Fibroblast of skin of left biceps (primary cell): ENCODE measurements at regions not wholly inside any gene's neighbourhood (a gene's known extent, or its start where the extent isn't known, plus 50 kb on each side); places are given as distances from the start of the nearest gene placed in this dataset.
"Not testable (repeated sequence)": the region's sequence is repeated elsewhere in the genome, so short reads cannot be mapped to it uniquely, and the experiment has no call there.

Experiments
- DNase-seq, 2 experiments: peaks; one replicate each; pipeline ENCODE4 v3.0.0-alpha.2; 2013; ENCODE audit warnings: low read depth in 2 of 2

DNA sequence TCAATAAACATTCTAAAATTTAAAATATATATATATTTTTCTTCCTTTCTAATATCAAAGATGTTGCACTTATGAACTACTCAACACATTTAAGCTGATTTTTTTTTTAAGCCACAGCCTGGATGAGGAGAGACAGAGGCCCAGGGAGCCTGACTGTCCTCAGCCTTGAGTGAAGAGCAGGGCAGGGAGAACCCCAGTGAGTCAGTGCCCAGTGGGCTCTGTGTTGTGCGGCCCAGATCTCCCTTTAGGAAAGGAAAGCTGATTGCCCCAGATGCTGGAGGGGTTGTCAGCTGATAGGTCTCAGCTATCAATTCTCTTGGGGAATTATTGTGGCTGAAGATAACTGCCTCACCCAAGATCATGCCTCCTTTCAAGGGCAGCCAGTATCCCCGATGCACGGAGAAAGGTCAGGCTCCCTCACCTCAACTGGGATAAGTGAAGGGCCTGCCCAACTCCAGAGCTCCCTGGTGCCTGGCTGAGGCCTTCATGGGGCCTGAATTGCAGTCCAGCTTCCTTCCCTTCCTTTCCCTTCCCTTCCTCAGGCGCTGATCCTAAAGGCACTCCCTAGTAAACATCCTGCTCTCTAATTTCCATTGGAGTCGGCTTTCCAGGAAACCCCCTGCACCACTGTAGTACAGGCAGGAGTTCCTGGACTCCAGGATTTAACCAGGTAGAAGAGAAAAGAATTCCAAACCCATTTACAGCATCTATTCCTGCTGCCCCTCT is 106.9 kb upstream of the ATL2 start:
- DNase-seq = no peak

DNA sequence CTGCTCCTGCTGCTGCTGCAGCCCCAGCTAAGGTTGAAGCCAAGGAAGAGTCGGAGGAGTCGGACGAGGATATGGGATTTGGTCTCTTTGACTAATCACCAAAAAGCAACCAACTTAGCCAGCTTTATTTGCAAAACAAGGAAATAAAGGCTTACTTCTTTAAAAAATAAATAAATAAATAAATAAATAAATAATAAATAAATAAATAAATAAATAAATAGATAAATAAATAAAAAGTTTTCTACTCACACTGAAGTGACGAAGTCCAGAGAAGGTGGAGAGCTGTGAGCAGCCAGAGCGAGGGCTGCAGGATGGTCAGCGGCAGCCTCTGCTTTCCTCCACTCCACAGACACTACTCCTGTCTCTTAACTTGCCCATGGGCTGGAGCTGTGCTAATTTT is 105.6 kb upstream of the ATL2 start:
- DNase-seq = not testable (repeated sequence)

DNA sequence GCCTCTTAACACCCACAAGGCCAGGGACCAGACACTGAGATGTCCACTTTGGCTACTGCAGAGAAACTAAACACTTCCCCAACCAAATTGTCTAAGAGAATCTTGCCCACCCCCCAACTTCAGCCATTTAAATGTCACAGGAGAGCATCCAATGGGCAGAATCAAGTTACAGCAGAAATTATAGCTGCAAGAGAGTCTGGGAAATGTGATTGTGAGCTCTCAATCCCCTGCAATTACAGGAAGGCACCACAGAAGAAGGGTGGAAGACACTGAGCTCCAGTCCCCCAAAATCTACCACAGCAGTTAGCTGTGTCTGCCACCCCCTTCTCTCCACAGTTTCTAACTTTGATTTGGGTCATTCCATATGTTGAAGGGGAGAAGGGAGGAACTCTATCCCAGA is 103.5 kb upstream of the ATL2 start:
- DNase-seq = no peak

DNA sequence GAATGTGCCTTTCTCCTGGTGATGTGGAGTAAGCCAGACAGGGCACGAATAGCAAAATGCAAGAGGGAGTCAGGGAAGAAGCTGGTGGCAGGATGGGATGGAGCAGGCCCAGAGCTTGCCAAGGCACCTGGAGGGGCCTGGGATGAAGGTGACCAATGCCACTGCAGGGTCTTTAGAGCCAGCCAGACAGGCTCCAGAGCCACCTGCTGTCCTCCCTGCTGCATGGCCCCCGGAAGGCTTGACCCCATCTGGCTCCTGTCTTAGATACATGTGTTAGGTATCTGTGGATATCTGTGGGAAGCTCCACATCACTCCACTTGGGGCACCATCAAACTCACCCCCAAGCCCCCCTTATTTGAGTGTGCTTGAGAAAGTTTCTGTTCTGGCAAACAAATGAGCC is 99.9 kb upstream of the ATL2 start:
- no peak for DNase-seq

DNA sequence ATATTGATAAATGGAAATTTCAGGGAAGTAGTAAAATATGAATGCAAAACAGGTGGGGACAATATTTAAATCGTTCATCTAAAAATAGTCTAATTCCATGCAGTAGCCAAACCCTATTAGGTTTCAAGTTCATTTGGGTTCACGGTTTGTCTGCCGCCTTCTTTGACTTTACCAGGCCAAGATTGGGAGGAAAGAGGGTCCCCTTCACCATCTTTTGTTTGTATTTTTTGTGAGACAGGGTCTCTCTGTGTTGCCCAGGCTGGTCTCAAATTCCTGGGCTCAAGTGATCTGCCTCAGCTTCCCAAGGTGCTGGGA is 98.5 kb upstream of the ATL2 start:
- no peak for DNase-seq

DNA sequence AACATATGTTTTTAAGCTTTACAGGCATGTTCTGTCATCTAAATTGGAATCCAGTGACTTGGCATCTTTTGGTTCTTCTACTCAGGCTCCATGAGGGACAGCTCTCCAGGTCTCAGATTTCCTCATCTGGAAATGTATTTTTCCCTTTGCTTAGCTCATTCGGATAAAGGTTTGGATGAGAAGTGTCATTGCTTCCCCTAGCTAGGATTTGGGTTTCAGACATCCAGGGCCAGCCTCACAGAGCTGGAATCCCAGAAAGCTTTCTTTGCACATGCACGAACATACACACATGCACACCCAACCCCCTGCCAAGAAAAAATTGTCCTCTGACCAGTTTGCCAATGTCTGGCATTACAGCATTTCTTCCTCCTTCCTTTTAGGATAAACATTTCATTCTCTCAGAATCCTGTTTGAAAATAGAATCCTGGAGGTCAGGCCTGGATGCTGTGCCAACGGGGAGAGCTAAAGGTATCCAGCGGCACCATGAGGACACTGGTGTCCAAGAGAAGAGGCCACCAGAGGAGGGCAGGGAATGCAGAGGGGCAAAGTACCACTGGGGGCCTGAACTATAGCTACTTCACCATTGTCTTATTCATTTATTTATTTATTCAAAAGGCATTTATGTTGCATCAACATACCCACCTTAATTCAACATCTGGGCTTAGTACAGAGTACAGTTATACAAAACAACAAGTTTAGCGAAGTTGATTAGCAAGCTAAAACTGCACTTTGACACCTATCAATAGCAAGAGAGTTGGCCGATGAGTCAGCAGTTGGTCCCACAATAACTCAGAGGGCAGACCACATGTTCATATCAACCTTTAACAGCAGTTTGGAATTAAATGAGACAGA is 97.9 kb upstream of the ATL2 start:
- DNase-seq = no peak

DNA sequence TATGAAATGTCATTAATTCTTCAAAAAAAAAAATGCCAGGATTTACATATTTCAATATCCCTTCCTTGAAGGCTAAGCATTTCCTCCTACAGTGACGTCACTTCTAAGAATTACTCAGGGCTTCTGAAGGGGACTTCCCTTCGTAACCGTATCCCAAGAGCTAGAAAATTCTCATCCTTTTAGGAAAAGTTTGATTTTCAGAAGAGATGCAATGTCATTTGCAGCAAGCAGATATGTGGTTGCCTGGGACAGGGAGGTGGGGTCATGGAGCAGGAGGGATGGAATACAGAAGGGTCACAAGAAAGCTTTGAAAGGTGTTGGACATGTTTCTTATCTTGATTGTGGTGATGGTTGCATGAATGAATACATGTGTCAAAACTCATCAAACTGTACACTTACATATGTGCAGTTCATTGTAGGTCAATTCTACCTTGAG is 97.0 kb upstream of the ATL2 start:
- no peak for DNase-seq

DNA sequence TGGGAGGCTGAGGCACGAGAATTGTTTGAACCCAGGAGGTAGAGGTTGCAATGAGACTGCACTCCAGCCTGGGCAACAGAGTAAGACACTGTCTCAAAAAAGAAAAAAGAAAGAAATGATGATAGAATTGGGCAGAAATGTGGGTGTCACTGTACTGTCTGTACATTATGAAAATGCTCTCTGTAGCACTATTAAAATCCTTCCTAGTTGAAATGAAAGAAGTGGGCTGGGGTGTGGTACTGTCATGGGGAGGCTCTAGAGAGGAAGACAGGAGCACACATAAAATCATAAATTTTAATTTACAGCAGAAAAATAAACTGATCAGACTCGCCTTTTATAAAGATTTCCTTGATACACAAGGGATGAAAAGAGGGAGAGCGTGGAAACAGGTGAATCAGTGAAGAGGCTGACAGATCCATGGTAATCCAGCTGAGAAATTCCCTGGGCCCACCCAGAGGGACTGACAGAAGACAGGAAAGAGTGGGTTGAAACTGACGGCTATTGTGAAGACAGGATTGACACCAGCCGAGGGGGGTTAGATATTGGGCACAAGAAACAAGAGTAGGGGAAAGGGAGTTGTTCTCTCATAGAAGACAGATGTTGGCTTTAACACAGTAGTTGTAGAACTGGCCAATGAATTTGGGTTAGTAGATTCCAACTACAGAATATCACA is 96.4 kb upstream of the ATL2 start:
- DNase-seq = no peak

DNA sequence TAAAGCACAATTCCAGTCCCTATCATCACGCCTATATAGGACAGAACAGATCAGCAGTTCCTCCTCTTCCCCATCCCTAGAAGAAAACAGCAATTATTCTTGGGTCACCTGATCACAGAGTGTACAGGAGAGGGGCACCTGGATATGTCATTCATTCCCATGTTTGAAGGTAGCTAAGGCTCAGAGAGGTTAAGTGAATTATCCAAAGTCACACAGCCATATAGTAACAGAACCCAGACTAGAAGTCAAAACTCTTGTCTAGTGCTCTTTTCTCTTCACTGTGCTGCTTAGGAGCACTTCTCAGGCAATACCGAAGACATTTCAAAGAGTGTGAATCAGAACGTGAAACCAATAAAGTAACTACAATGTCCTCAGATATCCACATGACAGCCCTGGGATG is 93.0 kb upstream of the ATL2 start:
- DNase-seq = no peak

DNA sequence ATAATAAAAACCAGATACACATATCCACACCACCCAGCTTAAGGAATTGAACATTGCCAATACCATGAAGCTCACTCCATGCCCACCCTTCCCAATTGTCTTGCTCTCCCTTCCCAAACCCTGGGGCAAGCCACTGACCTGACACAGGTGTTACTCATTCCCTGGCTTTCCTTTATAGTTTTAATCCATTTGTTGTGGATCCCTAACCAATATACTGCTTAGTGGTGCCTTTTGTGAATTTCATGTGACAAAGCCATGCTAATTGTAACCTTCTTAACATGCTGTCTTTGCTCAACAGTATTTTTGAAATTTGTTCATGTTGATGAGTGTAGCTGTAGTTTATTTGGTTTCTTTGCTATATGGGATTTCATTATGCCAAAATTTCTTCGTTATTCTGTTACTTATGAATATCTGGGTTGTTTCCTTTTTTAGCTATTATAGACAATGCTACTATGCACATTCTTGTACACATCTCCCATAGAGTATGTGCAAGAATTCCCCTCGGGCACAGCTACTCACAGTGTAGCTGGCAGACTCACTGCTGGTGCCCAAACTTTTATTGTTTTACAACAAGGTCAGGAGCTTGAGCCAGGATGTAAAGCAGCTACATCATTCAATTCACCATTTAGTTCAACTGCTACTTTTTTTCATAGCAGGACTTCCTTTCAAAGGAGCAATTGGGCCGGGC is 90.8 kb upstream of the ATL2 start:
- no peak for DNase-seq

DNA sequence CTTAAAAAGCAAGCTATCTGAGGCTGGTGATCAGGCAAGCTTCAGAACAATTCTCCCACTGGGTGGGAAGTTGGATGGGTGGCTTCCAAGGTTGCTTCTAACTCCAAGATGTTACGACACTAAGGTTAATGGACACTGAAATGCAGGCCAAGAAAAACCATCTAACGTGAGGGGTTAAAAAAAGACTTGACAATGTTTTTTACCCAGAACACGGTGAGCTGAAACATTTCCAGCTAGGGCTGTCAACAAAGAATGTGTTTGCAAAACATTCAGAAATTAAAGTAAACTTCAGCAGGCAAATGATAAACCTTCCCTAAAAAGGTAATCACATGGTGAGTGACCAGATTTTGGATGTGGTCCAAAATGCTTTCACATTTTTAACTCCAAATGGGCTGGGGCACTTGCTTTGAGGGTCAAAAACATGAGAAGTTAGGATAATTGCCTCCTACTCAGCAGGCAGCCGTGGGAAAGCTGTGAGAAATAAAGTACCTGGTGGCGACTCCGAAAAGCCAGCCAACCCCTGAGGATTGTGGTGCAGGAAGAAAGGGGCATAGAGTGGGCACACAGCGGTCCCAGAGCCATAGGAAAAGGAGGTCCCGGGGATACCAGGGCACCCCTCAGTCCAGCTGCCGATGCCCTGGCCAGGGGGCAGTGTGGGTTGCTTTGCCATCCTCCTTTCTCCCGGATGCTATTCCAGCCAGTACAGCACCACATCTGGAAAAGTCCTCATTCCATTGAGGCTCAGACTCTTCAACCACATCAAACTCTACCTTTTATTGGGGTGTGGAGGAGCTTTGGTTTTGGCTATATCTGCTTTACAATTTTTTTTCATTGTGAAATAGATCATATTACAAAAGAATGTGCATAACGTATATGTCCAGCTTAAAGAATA is 90.0 kb upstream of the ATL2 start:
- DNase-seq = no peak

DNA sequence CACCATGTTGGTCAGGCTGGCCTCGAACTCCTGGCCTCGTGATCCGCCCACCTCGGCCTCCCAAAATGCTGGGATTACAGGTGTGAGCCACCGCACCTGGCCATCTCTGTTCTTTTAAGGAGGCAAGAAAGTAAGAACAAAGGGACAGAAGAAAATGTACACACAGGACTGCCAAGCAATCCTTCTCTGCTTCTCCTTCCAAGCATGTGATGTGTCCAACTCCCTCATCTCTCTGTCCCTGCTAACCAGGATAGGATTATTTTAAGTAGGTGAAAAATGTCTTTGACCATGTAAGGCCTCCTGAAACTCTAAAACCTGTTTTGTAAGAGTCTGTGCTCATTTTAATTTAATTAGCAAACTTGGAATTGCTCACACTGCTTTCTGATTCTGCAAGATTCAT is 89.3 kb upstream of the ATL2 start:
- DNase-seq = no peak

DNA sequence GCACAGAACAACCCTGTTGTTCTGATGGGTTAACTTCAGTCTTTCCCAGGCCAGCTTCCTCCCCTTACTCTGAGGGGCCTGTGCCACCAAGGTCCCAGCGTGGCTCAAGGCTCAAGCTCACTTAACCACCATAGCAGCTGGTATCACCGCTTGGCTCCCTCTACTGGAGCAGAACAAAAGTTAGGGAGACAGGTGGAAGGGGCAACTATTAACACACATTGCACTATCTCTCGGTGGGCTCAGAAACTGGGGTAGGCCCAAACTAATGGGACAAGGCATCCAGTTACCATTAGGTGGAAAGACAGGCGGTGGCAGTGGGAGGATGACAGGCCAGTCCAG is 88.7 kb upstream of the ATL2 start:
- no peak for DNase-seq

DNA sequence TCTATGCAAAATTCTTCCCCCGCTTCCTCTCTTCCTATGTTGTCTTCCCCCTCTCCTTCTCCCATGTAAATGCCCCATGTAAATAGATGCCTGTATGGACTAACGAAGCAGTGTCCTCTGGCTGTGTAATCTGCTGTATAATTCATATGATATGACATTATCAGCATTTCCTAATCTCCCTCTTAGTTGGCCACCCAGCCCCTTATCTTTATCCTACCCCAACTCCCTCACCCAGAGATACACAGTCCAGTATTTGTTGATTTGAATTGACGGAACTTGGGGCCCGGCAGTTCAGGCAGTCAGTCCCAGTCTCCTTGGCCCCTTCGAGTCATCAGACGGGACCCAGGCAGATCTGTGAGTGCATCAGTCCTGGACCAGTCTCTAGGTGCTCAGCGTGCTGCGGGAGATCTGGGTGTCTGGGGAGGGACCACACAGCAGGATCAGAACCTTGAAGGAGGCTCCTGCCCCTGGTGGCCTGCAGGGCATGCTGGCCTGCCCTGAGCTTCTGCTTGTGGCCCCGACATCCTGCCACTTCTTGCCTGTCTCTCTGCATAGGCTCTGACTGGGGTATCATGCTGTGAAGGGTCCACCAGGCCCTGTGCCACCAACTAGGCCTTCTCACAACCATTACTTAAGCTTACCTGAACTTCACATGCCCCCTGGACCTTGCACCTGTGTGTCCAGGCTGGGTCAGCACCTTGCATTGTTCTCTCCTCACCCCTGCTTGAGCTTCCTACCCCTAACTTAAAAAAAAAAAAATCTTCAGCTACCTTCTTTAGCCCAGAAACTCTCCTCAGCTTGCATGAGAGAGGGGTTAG is 88.1 kb upstream of the ATL2 start:
- DNase-seq = no peak

DNA sequence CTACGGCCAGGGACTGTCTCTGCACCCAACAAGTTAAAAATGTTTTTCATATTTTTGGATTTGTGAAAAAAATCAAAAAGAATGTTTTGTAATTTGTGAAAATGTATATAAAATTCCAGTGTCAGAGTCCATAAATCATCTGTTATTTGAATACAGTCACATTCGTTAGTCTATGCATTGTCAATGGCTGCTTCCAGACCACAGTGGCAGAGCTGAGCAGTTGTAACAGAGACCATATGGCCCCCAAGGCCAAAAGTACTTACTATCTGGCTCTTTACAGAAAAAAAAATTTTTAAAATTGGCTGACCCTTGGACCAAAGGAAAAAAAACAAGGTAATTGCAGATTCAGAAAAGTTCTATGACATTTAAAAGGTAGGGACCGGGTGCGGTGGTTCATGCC is 86.7 kb upstream of the ATL2 start:
- DNase-seq = no peak

DNA sequence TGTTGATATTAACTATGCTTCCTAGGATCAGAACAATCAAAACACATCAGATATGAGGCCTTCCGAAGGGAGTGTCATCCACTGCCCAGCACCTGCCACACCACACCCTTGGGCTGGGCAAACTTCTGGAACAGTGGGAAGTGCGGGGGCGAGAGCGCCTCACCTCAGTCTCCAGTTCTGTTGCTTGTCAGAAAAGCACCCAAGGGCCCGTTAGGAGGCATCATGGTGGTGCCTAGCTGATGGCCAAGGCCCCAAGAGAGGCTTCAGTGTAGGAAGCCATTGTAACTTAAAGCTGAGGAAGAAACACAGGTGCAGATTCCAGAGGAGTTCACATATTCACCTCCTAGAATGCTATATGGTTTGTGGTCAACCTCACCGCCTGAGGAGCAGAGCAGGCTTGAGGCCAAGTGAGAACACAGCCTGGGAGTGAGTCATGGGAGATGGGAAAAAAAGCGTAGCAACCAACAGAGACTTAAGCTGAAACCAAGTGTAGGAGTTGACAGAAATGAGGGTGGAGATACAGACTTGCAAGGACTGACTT is 85.1 kb upstream of the ATL2 start:
- DNase-seq = peak; percentile 64 to 67

DNA sequence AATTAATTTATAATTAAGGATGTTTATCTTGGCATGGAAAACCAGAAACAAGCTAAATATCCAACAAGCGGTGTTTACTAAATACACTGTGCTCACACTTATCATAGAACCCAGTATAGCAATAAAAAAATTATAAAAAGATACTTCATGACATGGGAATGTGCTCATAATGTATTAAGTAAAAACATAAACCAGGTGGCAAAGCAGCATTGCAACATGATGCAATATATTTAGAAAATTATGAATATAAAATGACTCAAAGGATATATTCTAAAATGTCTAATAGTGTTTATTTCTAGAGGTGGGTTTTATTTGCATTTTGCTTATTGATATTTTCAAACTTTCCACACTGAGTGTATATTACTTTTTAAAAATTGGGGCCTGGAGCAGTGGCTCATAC is 84.4 kb upstream of the ATL2 start:
- no peak for DNase-seq

DNA sequence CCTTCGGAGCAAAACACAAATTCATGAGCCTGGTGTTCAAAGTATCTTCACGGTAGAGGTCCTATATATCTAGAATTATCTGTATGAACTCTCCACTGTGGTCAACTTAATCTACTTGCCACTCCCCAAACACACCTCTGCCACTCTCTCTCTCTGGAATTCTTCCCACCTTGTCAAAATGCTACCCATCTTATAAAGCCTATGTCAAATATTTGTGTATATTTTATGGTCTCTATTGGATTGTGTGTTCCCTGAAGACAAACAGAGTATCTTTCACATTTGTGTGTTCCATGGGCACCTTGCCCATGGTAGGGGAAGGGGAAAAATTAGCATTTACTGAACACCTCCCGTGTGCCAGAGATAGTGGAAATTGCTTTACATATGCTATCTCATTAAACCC is 83.2 kb upstream of the ATL2 start:
- DNase-seq = no peak

DNA sequence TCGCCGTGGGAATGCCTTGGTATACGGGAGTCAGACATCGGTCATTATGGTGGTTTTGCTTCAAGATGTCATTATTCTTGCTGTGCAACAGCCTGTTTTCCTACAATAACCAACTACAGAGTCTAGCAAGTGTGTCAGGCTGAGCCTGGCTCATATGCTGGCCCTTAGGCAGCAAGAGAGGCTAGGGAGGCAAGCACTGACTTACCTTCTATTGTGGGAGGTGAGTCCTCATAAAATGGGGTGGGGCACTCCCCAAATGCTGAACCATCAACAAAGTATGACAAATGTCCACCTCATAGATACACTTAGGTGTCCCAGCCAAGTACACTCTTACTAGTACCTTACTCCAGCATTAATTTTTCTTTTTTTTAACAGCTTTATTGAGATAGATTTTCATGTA is 77.0 kb upstream of the ATL2 start:
- no peak for DNase-seq

DNA sequence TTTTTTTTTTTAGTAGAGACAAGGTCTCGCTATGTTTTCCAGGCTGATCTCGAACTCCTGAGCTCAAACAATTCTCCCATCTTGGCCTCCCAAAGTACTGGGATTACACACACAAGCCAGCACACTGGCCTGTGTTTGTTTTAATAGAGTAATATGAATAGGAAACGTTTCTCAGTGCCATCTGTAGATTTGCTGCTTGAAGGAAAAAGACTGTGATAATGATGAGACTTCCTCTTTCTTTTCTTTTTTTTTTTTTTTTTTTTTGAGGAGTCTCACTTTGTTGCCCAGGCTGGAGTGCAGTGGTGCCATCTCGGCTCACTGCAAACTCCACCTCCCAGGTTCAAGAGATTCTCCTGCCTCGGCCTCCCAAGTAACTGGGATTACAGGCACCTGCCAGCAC is 74.7 kb upstream of the ATL2 start:
- not testable (repeated sequence) for DNase-seq
